EH (cell line): ENCODE measurements at regions not wholly inside any gene's neighbourhood (a gene's known extent, or its start where the extent isn't known, plus 50 kb on each side); places are given as distances from the start of the nearest gene placed in this dataset.
"Not testable (repeated sequence)": the region's sequence is repeated elsewhere in the genome, so short reads cannot be mapped to it uniquely, and the experiment has no call there.

Source experiments
- DNase-seq: peaks from one replicate; pipeline ENCODE4 v3.0.0-alpha.2; 2015; ENCODE audit warnings: low read depth

- no peak for DNase-seq
Measured at GRCh38 chr4:147102596-147102995, 156.9 kb upstream of the TTC29 start.

- DNase-seq = peak; percentile 99
Measured at GRCh38 chr4:147103403-147103946, 157.8 kb upstream of the TTC29 start.

GRCh38 chr4:147104768-147105167, 159.1 kb upstream of the TTC29 start:
- DNase-seq = peak; percentile 68

GRCh38 chr4:147108409-147108808, 162.7 kb upstream of the TTC29 start:
- peak; percentile 62 for DNase-seq

GRCh38 chr4:147109800-147110199, 164.1 kb upstream of the TTC29 start:
- no peak for DNase-seq

GRCh38 chr4:147110473-147111367, 165.1 kb upstream of the TTC29 start:
- peak; percentile 42 for DNase-seq

GRCh38 chr4:147112196-147112595, 166.5 kb upstream of the TTC29 start:
- DNase-seq = not testable (repeated sequence)

- DNase-seq = no peak
Measured at GRCh38 chr4:147117431-147117830, 171.8 kb upstream of the TTC29 start.

GRCh38 chr4:147118528-147118927, 172.9 kb upstream of the TTC29 start:
- DNase-seq = peak; percentile 60

GRCh38 chr4:147122685-147123084, 177.0 kb upstream of the TTC29 start:
- no peak for DNase-seq

GRCh38 chr4:147123146-147123545, 177.5 kb upstream of the TTC29 start:
- DNase-seq = no peak

- no peak for DNase-seq
Measured at GRCh38 chr4:147128787-147129186, 183.1 kb upstream of the TTC29 start.

- no peak for DNase-seq
Measured at GRCh38 chr4:147129687-147130086, 184.0 kb upstream of the TTC29 start.

GRCh38 chr4:147134536-147135210, 189.0 kb upstream of the TTC29 start:
- peak; percentile 19 for DNase-seq

GRCh38 chr4:147136310-147136709, 190.6 kb upstream of the TTC29 start:
- peak; percentile 54 for DNase-seq

GRCh38 chr4:147136751-147137150, 191.1 kb upstream of the TTC29 start:
- no peak for DNase-seq

- DNase-seq = no peak
Measured at GRCh38 chr4:147137280-147137679, 191.6 kb upstream of the TTC29 start.

- peak; percentile 70 for DNase-seq
Measured at GRCh38 chr4:147138171-147138570, 192.5 kb upstream of the TTC29 start.

GRCh38 chr4:147139455-147140198, 194.0 kb upstream of the TTC29 start:
- DNase-seq = no peak

- no peak for DNase-seq
Measured at GRCh38 chr4:147151763-147152162, 206.1 kb upstream of the TTC29 start.

GRCh38 chr4:147157860-147158701, 212.4 kb upstream of the TTC29 start:
- DNase-seq = peak; percentile 39
